Globus pallidus (tissue), 1 donor: ENCODE measurements at regions not wholly inside any gene's neighbourhood (a gene's known extent, or its start where the extent isn't known, plus 50 kb on each side); places are given as distances from the start of the nearest gene placed in this dataset.
A peak's percentile ranks its signal among the peaks of the same experiment; 100 is the strongest.
"Not testable (repeated sequence)": the region's sequence is repeated elsewhere in the genome, so short reads cannot be mapped to it uniquely, and the experiment has no call there.

ENCODE experiments used
- DNase-seq: peaks from one replicate; pipeline ENCODE4 v3.0.0-alpha.2; 2015; ENCODE audit warnings: low spot score

GRCh38 chr10:9111976-9112375, 1057.5 kb downstream of the GATA3 start:
- no peak for DNase-seq

GRCh38 chr10:9126728-9127127, 1072.2 kb downstream of the GATA3 start:
- DNase-seq, result no peak

GRCh38 chr10:9137368-9137767, 1082.9 kb downstream of the GATA3 start:
- no peak for DNase-seq

- not testable (repeated sequence) for DNase-seq
Measured at GRCh38 chr10:9138829-9139228, 1084.3 kb downstream of the GATA3 start.

GRCh38 chr10:9140373-9140772, 1085.9 kb downstream of the GATA3 start:
- DNase-seq, result no peak

- DNase-seq, result no peak
Measured at GRCh38 chr10:9147475-9147874, 1093.0 kb downstream of the GATA3 start.

- DNase-seq, result no peak
Measured at GRCh38 chr10:9149134-9149533, 1094.6 kb downstream of the GATA3 start.

- DNase-seq, result not testable (repeated sequence)
Measured at GRCh38 chr10:9153057-9153456, 1098.6 kb downstream of the GATA3 start.

GRCh38 chr10:9157656-9158055, 1103.2 kb downstream of the GATA3 start:
- DNase-seq, result no peak

- DNase-seq, result no peak
Measured at GRCh38 chr10:9158675-9159074, 1104.2 kb downstream of the GATA3 start.

GRCh38 chr10:9160275-9160674, 1105.8 kb downstream of the GATA3 start:
- DNase-seq, result no peak

GRCh38 chr10:9163699-9164098, 1109.2 kb downstream of the GATA3 start:
- no peak for DNase-seq

GRCh38 chr10:9166770-9167169, 1112.3 kb downstream of the GATA3 start:
- DNase-seq, result no peak

- no peak for DNase-seq
Measured at GRCh38 chr10:9172276-9172675, 1117.8 kb downstream of the GATA3 start.

GRCh38 chr10:9175200-9175599, 1120.7 kb downstream of the GATA3 start:
- no peak for DNase-seq

GRCh38 chr10:9183197-9183880, 1128.9 kb downstream of the GATA3 start:
- DNase-seq, result not testable (repeated sequence)

- no peak for DNase-seq
Measured at GRCh38 chr10:9188022-9188810, 1133.7 kb downstream of the GATA3 start.

- no peak for DNase-seq
Measured at GRCh38 chr10:9189448-9189847, 1135.0 kb downstream of the GATA3 start.

- DNase-seq, result no peak
Measured at GRCh38 chr10:9193120-9193519, 1138.6 kb downstream of the GATA3 start.

GRCh38 chr10:9195385-9195784, 1140.9 kb downstream of the GATA3 start:
- no peak for DNase-seq

- DNase-seq, result no peak
Measured at GRCh38 chr10:9198611-9199010, 1144.1 kb downstream of the GATA3 start.

- DNase-seq, result no peak
Measured at GRCh38 chr10:9205558-9205957, 1151.1 kb downstream of the GATA3 start.

GRCh38 chr10:9209105-9209798, 1154.8 kb downstream of the GATA3 start:
- peak; percentile 41 for DNase-seq
